GM12875 (cell line): ENCODE measurements at regions not wholly inside any gene's neighbourhood (a gene's known extent, or its start where the extent isn't known, plus 50 kb on each side); places are given as distances from the start of the nearest gene placed in this dataset.
A peak's percentile ranks its signal among the peaks of the same experiment; 100 is the strongest.

ENCODE experiments used
- H3K4me3 ChIP-seq: one replicate; pipeline ENCODE4 v1.5.1; 2011; ENCODE audit warnings: low read depth, low read length, control low read depth
- CTCF ChIP-seq: IDR thresholded peaks from 2 replicates; pipeline ENCODE4 v1.5.1; 2011; ENCODE audit warnings: low read depth, mild to moderate bottlenecking, control low read depth, inconsistent platforms, low read length, moderate library complexity, borderline replicate concordance; ENCODE audit not compliant: insufficient read depth

GRCh38 chr2:150911766-150912280, 349.8 kb downstream of the RBM43 start:
- no peak for TF ChIP-seq CTCF
- H3K4me3 ChIP-seq = no peak overlapping the region

GRCh38 chr2:150909613-150910012, 352.1 kb downstream of the RBM43 start:
- TF ChIP-seq CTCF = 0 out of 2 replicates have a peak, but pooled peaks have one; percentile 8
- H3K4me3 ChIP-seq = no peak overlapping the region

- TF ChIP-seq CTCF = no peak
- H3K4me3 ChIP-seq = no peak overlapping the region
Observed at GRCh38 chr2:150909090-150909489, 352.6 kb downstream of the RBM43 start.

- no peak for TF ChIP-seq CTCF
- no peak overlapping the region for H3K4me3 ChIP-seq
Observed at GRCh38 chr2:150907466-150907865, 354.2 kb downstream of the RBM43 start.

- no peak for TF ChIP-seq CTCF
- H3K4me3 ChIP-seq = no peak overlapping the region
Observed at GRCh38 chr2:150903461-150903860, 358.2 kb downstream of the RBM43 start.

GRCh38 chr2:150903055-150903454, 358.6 kb downstream of the RBM43 start:
- no peak for TF ChIP-seq CTCF
- no peak overlapping the region for H3K4me3 ChIP-seq

GRCh38 chr2:150900913-150901312, 360.8 kb downstream of the RBM43 start:
- TF ChIP-seq CTCF = no peak
- no peak overlapping the region for H3K4me3 ChIP-seq
